ENCODE measurements at regions not wholly inside any gene's neighbourhood (a gene's known extent, or its start where the extent isn't known, plus 50 kb on each side); places are given as distances from the start of the nearest gene placed in this dataset.

DNA sequence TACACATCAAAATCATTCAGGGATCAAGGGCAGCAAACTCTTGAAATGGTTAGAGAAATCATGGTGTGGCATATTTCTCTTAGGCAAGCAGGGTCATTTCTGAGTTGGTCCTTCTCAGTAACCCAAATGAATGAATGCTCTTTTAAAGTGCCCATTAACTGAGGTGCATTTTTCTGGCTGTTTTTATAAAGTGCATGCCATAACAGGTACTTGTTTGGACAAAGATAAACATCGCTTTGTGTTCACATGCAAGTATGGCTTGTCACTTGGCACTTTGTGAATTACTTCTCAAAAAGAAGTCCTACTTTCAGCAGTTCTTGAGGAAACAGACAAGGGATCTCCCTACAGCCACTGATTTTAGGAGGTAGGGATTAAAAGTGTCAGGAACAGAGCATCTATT is 64.8 kb upstream of the IFNE start:
- TF ChIP-seq, protein P1, sequence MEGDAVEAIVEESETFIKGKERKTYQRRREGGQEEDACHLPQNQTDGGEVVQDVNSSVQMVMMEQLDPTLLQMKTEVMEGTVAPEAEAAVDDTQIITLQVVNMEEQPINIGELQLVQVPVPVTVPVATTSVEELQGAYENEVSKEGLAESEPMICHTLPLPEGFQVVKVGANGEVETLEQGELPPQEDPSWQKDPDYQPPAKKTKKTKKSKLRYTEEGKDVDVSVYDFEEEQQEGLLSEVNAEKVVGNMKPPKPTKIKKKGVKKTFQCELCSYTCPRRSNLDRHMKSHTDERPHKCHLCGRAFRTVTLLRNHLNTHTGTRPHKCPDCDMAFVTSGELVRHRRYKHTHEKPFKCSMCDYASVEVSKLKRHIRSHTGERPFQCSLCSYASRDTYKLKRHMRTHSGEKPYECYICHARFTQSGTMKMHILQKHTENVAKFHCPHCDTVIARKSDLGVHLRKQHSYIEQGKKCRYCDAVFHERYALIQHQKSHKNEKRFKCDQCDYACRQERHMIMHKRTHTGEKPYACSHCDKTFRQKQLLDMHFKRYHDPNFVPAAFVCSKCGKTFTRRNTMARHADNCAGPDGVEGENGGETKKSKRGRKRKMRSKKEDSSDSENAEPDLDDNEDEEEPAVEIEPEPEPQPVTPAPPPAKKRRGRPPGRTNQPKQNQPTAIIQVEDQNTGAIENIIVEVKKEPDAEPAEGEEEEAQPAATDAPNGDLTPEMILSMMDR (IDR thresholded peaks at IDR 0.05; ENCODE audit: low read length): no peak
- TF ChIP-seq EZH2phosphoT487 (IDR thresholded peaks at IDR 0.05; ENCODE audit: low read length): no peak

All from MM.1S (cell line).